Adrenal gland (tissue), 9 donors: ENCODE measurements at regions not wholly inside any gene's neighbourhood (a gene's known extent, or its start where the extent isn't known, plus 50 kb on each side); places are given as distances from the start of the nearest gene placed in this dataset.

ENCODE experiments used
- DNase-seq, 7 donors: peaks; one replicate each; pipeline ENCODE4 v3.0.0-alpha.2; 2019 to 2020
- H3K27ac ChIP-seq, 5 donors: fragments of 200-600 bp; sonication (generic) in 4 of 5; 1 replicate in 3 of 5; 2 replicates in 2 of 5; pipeline versions ENCODE4 v1.5.1 to v1.8.0; 2016 to 2020; ENCODE audit warnings: mild to moderate bottlenecking in 1 of 5
- H3K27me3 ChIP-seq: fragments of 200-600 bp; 2 replicates; pipeline ENCODE4 v1.8.0; 2021
- H3K36me3 ChIP-seq, 2 donors: fragments of 200-600 bp; replicated peaks in 1 of 2; 1 replicate in 1 of 2; 2 replicates in 1 of 2; pipeline versions ENCODE4 v1.5.1 to v1.8.0; 2018 to 2022
- H3K4me1 ChIP-seq, 2 donors: fragments of 200-600 bp; replicated peaks in 1 of 2; 1 replicate in 1 of 2; 2 replicates in 1 of 2; pipeline versions ENCODE4 v1.5.1 to v1.8.0; 2018 to 2021
- H3K4me3 ChIP-seq, 4 donors: fragments of 200-600 bp; sonication (generic) in 3 of 4; one replicate each; pipeline ENCODE4 v1.5.1; 2016 to 2018
- H3K9me3 ChIP-seq, 3 donors: fragments of 200-600 bp; sonication (generic) in 1 of 3; replicated peaks in 1 of 3; 1 replicate in 2 of 3; 2 replicates in 1 of 3; pipeline versions ENCODE4 v1.5.1 to v1.8.0; 2016 to 2021
- CTCF ChIP-seq, 6 experiments: fragments of 450-650 bp in 4 of 6; fragments of 200-600 bp in 2 of 6; sonication (generic) in 1 of 6; IDR thresholded peaks; 1 replicate in 5 of 6; 2 replicates in 1 of 6; pipeline versions ENCODE4 v1.5.1 to v1.8.0; 2016 to 2021; ENCODE audit warnings: antibody characterized with exemption in 6 of 6, mild to moderate bottlenecking in 2 of 6, moderate library complexity in 1 of 6
- POLR2A ChIP-seq, 2 donors: fragments of 450-650 bp; IDR thresholded peaks; one replicate each; pipeline ENCODE4 v1.6.1; 2017; ENCODE audit warnings: antibody characterized with exemption in 2 of 2, mild to moderate bottlenecking in 2 of 2, moderate library complexity in 1 of 2
- WGBS, 4 donors: extraction: QIAGEN DNeasy Blood & Tissue Kit in 2 of 4; methylation state at CpG; one replicate each; pipeline versions ENCODE4 v1.1.5 to v1.1.7; 2013 to 2017; 5-methylcytosine and 5-hydroxymethylcytosine counted together
- intact Hi-C, 2 donors: fragments of 100-400 bp; cut with DNase I; formaldehyde crosslinking; loops; one replicate each; pipeline versions ENCODE4 v1.14.1 to v1.15.0; 2022 to 2023
- donor health status: healthy with polysubstance abuse.
- donor health status: Bipolar disorder and iron deficiency.
- donor health status: DM: yes; HTN: yes; CAD: no.
- donor health status: DM: no; HTN: no; CAD: no.
- donor health status: DM: no; HTN: no; CAD: no.

- intact Hi-C loops = no loop called here
- H3K4me1 ChIP-seq = no peaks in the 10 kb centered on the region
- no peaks in the 10 kb centered on the region for H3K9me3 ChIP-seq
- DNase-seq = no peak
- H3K4me3 ChIP-seq = no peak overlapping the region
- H3K36me3 ChIP-seq = no peaks in the 10 kb centered on the region
- no peaks in the 10 kb centered on the region for H3K27me3 ChIP-seq
- H3K27ac ChIP-seq = no peak overlapping the region
- TF ChIP-seq CTCF (IDR thresholded peaks at IDR 0.05) (no peak), POLR2A (IDR thresholded peaks at IDR 0.05) (no peak)
These were observed 310.0 kb downstream of the LMO4 start for GRCh38 chr1:87638636-87639035.

- H3K27ac ChIP-seq = no peak overlapping the region
- no peaks in the 10 kb centered on the region for H3K36me3 ChIP-seq
- 71 to 82% (median 77%) methylated on average over 3 of the region's 3 CpGs for WGBS, 4 donors
- intact Hi-C loops = no loop called here
- no peak for DNase-seq
- H3K4me3 ChIP-seq = no peak overlapping the region
- TF ChIP-seq POLR2A (IDR thresholded peaks at IDR 0.05) = no peak
- no peak for TF ChIP-seq CTCF (IDR thresholded peaks at IDR 0.05)
- H3K27me3 ChIP-seq = no peaks in the 10 kb centered on the region
- no peaks in the 10 kb centered on the region for H3K4me1 ChIP-seq
- no peaks in the 10 kb centered on the region for H3K9me3 ChIP-seq
These were observed 313.3 kb downstream of the LMO4 start for GRCh38 chr1:87641996-87642395.

GRCh38 chr1:87642581-87643221 is 314.0 kb downstream of the LMO4 start:
- TF ChIP-seq POLR2A (IDR thresholded peaks at IDR 0.05) = no peak
- no peak for TF ChIP-seq CTCF (IDR thresholded peaks at IDR 0.05)
- no peaks in the 10 kb centered on the region for H3K4me1 ChIP-seq
- H3K9me3 ChIP-seq = no peaks in the 10 kb centered on the region
- DNase-seq = no peak
- WGBS, 4 donors = 77 to 83% (median 81%) methylated on average over 3 of the region's 3 CpGs
- no peaks in the 10 kb centered on the region for H3K27me3 ChIP-seq
- no peak overlapping the region for H3K27ac ChIP-seq
- H3K4me3 ChIP-seq = no peak overlapping the region
- intact Hi-C loops = no loop called here
- no peaks in the 10 kb centered on the region for H3K36me3 ChIP-seq

GRCh38 chr1:87644033-87644578 is 315.4 kb downstream of the LMO4 start:
- TF ChIP-seq CTCF (IDR thresholded peaks at IDR 0.05) (no peak), POLR2A (IDR thresholded peaks at IDR 0.05) (no peak)
- Histone ChIP-seq H3K9me3 (no peaks in the 10 kb centered on the region), H3K27me3 (no peaks in the 10 kb centered on the region), H3K27ac (no peak overlapping the region), H3K4me3 (no peak overlapping the region), H3K36me3 (no peaks in the 10 kb centered on the region), H3K4me1 (no peaks in the 10 kb centered on the region)
- intact Hi-C loops = no loop called here
- no peak for DNase-seq
